GM18870 (cell line): ENCODE measurements at regions not wholly inside any gene's neighbourhood (a gene's known extent, or its start where the extent isn't known, plus 50 kb on each side); places are given as distances from the start of the nearest gene placed in this dataset.
"Not testable (repeated sequence)": the region's sequence is repeated elsewhere in the genome, so short reads cannot be mapped to it uniquely, and the experiment has no call there.

Experiments used
- ATAC-seq: cut with Tn5 transposase; IDR thresholded peaks from one replicate; pipeline ENCODE4 v1.9.1; 2021; ENCODE audit warnings: moderate library complexity; ENCODE audit not compliant: unreplicated experiment

- no peak for ATAC-seq
Measured at GRCh38 chr3:166461626-166462025, 624.4 kb upstream of the BCHE start.

DNA sequence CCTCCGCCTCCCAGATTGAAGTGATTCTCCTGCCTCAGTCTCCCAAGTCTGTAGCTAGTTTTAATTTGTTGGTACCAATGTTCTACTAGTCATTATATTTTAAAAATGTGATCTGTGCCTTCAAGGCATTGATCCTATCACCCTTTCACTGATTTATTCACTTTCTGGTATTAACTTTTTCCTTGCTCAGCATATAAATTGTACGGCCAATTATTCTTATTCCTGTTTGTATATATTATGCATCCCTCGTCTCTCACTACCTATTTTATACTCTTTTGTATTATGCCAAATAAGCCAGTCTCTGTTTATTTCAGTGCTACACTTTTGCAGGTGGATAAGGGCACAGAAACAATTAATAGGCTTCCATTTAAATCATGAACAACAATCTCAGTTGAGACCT lies 620.2 kb upstream of the BCHE start:
- ATAC-seq, result no peak

GRCh38 chr3:166456286-166456685 lies 619.1 kb upstream of the BCHE start:
- ATAC-seq, result no peak

DNA sequence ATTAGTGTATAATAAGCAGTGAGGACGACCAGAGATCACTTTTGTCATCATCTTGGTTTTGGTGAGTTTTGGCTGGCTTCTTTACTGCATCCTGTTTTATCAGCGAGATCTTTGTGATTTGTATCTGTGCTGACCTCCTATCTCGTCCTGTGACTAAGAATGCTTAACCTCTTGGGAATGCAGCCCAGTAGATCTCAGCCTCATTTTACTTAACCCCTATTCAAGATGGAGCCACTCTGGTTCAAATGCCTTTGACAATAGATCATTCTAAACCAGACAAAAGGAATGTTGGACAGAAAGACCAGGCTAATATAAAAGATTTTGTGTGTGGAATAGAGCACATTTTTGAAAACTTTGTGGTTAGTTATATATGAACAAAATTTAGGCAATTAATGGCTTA lies 618.5 kb upstream of the BCHE start:
- no peak for ATAC-seq

GRCh38 chr3:166453478-166453877 lies 616.3 kb upstream of the BCHE start:
- ATAC-seq, result no peak

- ATAC-seq, result no peak
Measured at GRCh38 chr3:166451997-166452396, 614.8 kb upstream of the BCHE start.

- no peak for ATAC-seq
Measured at GRCh38 chr3:166447513-166447912, 610.3 kb upstream of the BCHE start.

DNA sequence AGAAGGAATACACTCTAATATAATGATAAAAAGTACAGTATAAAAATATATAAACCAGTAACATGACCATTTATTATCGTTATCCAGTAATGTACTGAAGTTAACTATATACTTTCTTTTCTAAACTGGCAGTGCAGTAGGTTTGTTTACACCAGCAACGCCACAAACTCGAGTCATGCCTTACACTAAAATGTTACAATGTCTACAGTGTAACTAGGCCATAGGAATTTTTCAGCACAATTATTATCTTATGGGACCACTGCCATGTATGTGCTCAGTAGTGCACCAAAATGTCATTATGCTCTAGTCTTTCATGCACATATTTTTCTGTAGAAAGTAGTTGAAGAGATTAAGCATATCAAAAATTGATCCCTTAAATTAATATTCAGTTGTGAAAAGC lies 609.8 kb upstream of the BCHE start:
- ATAC-seq, result no peak

DNA sequence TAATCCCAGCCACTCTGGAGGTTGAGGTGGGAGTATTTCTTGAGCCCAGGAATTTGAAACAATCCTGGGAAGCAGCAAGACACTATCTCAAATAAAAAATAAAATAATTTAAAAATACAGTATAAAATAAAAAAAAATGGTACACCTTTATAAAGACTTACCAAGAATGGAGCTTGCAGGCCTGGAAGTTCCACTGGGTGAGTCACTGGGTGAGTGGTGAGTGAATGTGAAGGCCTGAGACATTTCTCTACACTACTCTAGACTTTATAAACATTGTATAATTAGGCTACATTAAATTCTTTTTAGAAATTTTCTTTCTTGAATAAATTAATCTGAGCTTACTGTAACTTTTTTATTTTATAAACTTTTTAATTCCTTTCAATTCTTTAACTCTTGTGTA lies 609.1 kb upstream of the BCHE start:
- no peak for ATAC-seq

GRCh38 chr3:166445865-166446264 lies 608.6 kb upstream of the BCHE start:
- no peak for ATAC-seq

- no peak for ATAC-seq
Measured at GRCh38 chr3:166444756-166445155, 607.5 kb upstream of the BCHE start.

- no peak for ATAC-seq
Measured at GRCh38 chr3:166444336-166444735, 607.1 kb upstream of the BCHE start.

DNA sequence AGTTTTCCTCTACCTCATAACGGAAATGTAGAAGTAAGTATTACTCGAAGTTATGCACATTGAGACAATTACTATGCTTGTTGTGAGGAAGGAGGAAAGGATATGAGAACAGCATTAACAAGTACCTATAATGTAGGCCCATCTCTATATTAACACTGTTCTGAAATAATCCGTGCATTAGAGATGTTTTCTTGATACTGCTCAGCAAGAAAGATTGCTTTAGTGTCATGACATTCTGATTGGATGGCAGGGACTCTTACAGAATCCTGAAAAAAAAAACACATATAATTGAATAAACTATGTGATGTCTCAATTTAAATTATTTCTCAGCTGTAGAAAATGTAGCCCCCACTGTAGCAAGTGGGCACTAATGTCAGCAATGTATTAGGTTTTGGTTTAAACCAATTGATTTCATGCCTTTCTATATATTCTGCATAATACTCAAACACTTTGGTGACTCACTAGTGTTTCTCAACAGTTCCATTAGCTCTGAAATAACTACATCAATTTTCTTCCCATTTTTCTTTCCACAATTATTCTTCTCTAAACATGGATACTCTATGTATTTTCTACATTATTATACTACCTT lies 598.3 kb upstream of the BCHE start:
- no peak for ATAC-seq

DNA sequence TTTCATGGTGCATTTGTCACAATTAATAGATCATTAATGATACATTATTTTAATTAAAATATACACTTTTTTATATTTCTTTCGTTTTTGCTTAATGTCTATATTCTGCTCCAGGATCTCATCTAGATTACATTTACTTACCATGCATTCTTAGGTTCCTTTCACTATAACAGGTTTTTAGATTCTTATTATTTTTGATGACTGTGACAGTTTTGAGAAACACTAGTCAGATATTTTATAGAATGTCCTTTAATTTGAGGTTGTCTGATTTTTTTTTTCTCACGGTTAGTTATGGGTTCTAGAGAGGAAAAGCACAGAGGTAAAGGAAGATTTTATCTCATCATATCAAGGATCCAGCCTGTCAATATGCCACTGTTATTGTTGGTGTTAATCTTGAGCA lies 595.8 kb upstream of the BCHE start:
- no peak for ATAC-seq

DNA sequence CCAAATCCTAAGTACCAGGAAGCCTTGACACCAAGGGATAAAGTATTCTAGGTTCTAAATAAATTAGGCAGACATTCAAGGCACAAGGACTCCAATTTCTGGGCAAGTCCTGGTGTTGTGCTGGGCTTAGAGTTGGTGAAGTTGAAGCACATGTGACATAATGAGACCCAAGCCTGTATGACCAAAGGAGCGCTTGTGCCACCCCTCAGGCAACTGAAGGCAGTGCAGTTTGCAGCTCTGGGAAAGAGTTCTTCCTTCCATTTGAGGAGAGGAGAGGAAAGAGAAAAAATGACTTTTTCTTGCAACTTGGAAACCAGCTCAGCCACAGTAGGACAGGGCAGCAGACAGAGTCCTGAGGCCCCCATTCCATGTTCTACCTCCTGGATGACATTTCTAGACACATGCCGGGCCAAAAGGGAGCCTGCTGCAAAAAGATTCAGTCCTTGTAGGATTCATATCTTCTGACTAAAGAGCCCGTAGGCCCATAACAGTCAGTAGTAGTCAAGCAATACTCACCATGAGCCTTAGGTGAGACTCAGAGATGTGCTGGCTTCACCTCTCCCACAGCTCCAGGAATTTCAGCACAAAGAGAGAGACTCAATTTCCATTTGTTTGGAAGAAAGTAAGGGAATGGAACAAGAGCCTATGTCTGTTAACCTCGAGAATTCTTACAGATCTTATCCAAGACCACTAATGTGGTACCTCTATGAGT lies 588.8 kb upstream of the BCHE start:
- ATAC-seq, result no peak

DNA sequence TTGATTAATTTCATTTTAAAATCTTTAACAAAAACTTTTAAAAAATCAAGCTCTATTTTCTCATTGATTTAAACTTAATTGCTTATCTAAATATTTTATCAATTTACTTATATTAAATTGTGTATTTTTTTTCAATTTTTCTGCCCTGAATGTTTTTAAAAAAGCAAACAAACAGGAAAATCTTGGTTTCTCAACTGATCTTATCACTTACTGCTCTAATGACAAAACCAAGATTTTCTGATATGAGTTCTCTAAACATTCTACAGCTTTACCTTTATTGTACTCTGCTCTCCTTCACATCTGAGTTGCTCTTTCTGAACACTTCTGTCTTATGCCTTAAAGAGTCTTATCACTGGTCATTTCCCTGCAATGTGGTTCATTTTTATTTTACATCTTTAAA lies 587.8 kb upstream of the BCHE start:
- no peak for ATAC-seq

DNA sequence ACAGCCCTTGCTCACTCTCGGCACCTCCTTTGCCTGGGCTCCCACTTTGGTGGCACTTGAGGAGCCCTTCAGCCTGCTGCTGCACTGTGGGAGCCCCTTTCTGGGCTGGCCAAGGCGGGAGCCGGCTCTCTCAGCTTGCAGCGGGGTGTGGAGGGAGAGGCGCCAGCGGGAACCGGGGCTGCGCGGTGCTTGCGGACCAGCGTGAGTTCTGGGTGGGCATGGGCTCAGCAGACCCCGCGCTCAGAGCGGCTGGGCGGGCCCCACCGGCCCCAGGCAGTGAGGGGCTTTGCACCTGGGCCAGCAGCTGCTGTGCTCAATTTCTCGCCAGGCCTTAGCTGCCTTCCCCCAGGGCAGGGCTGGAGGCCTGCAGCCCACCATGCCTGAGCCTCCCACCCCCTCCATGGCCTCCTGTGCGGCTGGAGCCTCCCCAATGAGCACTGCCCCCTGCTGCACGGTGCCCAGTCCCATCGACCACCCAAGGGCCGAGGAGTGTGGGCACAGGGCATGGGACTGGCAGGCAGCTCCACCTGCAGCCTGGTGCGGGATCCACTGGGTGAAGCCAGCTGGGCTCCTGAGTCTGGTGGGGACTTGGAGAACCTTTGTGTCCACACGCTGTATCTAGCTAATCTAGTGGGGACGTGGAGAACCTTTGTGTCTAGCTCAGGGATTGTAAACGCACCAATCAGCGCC lies 586.7 kb upstream of the BCHE start:
- ATAC-seq, result not testable (repeated sequence)

DNA sequence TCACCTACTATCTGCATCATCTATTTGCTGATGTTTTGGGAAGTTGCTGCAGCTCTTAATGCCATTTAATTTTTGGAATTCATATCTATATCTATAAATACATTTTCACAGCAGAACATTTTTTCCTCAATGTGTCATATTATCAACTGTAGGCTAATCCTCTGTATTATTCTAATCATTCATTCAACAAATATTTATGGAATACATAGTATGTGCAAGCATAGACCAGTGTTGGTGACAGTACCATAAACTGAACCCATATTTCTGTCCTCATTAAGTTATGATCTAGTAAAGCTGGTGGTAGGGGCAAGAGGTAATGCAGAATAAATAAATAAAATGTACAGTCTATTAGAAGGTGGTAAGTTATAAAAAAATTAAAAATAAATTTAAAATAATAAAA lies 585.3 kb upstream of the BCHE start:
- no peak for ATAC-seq

DNA sequence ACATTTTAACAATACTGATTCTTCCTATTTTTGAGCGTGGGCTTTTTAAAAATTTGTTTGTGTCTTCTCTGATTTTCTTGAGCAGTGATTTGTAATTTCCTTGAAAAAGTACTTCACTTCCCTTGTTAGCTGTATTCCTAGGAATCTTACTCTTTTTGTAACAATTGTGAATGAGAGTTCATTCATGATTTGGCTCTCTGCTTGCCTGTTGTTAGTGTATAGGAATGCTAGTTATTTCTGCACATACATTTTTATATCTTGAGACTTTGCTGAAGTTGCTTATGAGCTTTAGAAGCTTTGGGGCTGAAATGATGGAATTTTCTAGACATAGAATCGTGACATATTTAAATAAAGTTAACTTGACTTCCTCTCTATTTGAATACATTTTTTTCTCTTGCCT lies 582.8 kb upstream of the BCHE start:
- no peak for ATAC-seq

GRCh38 chr3:166405896-166406295 lies 568.7 kb upstream of the BCHE start:
- no peak for ATAC-seq

DNA sequence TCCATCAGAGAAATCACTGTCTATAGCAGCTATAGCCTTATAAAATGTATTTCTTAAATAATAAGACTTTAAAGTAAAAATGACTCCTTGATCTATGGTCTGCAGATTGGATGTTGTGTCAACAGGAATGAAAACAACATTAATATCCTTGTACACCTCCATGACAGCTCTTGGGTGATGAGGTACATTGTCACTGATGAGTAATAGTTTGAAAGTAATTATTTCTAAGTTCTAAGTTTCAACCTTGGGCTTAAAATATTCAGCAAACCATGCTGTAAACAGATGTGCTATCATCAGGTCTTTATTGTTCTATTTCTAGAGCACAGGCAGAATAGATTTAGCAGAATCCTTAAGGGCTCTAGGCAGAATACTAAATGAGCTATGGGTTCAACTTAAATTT lies 568.2 kb upstream of the BCHE start:
- ATAC-seq, result no peak

GRCh38 chr3:166390303-166390702 lies 553.1 kb upstream of the BCHE start:
- no peak for ATAC-seq
